Neural progenitor cell (in vitro differentiated cells): ENCODE measurements at regions not wholly inside any gene's neighbourhood (a gene's known extent, or its start where the extent isn't known, plus 50 kb on each side); places are given as distances from the start of the nearest gene placed in this dataset.

Experiments used
- DNase-seq: peaks from one replicate; pipeline ENCODE4 v3.0.0-alpha.2; 2016; ENCODE audit warnings: low spot score
- H2AFZ ChIP-seq: fragments of 200-600 bp; sonication (generic); replicated peaks from 2 replicates; pipeline ENCODE4 v1.6.1; 2016; ENCODE audit warnings: antibody characterized with exemption
- H3F3A ChIP-seq: fragments of 200-600 bp; sonication (generic); 2 replicates; pipeline ENCODE4 v1.6.1; 2016; ENCODE audit warnings: antibody characterized with exemption, low read depth
- H3K27ac ChIP-seq: fragments of 200-600 bp; sonication (generic); 2 replicates; pipeline ENCODE4 v1.5.1; 2016; ENCODE audit warnings: mild to moderate bottlenecking
- H3K27me3 ChIP-seq: fragments of 200-600 bp; sonication (generic); 2 replicates; pipeline ENCODE4 v1.6.1; 2016; ENCODE audit warnings: mild to moderate bottlenecking, moderate library complexity
- H3K36me3 ChIP-seq: fragments of 200-600 bp; sonication (generic); 2 replicates; pipeline ENCODE4 v1.5.1; 2016
- H3K4me1 ChIP-seq: fragments of 200-600 bp; sonication (generic); 2 replicates; pipeline ENCODE4 v1.6.1; 2016; ENCODE audit warnings: mixed run types
- H3K4me2 ChIP-seq: fragments of 200-600 bp; sonication (generic); 2 replicates; pipeline ENCODE4 v1.6.1; 2016
- H3K4me3 ChIP-seq: fragments of 200-600 bp; sonication (generic); 2 replicates; pipeline ENCODE4 v1.5.1; 2016
- H3K79me2 ChIP-seq: fragments of 200-600 bp; sonication (generic); 2 replicates; pipeline ENCODE4 v1.6.1; 2016; ENCODE audit warnings: low read depth
- H3K9ac ChIP-seq: fragments of 200-600 bp; sonication (generic); 2 replicates; pipeline ENCODE4 v1.6.1; 2016
- H3K9me3 ChIP-seq: fragments of 200-600 bp; sonication (generic); 2 replicates; pipeline ENCODE4 v1.5.1; 2016; ENCODE audit warnings: low read depth
- H4K20me1 ChIP-seq: fragments of 200-600 bp; sonication (generic); 2 replicates; pipeline ENCODE4 v1.6.1; 2016; ENCODE audit warnings: low read depth
- H3K27ac Mint-ChIP-seq: 3 replicates; pipeline ENCODE4 v1.8.0; 2021; ENCODE audit warnings: mixed read lengths
- H3K27me3 Mint-ChIP-seq: 2 replicates; pipeline ENCODE4 v1.8.0; 2022; ENCODE audit warnings: low read depth, mild to moderate bottlenecking, inconsistent platforms, moderate library complexity, mixed read lengths; ENCODE audit not compliant: insufficient read depth
- H3K36me3 Mint-ChIP-seq: 3 replicates; pipeline ENCODE4 v1.8.0; 2021; ENCODE audit warnings: mixed read lengths
- H3K4me1 Mint-ChIP-seq: 3 replicates; pipeline ENCODE4 v1.8.0; 2021; ENCODE audit warnings: mixed read lengths
- H3K4me3 Mint-ChIP-seq: 3 replicates; pipeline ENCODE4 v1.8.0; 2021; ENCODE audit warnings: mild to moderate bottlenecking, moderate library complexity, mixed read lengths
- H3K9me3 Mint-ChIP-seq: 3 replicates; pipeline ENCODE4 v1.8.0; 2020; ENCODE audit warnings: mixed read lengths
- CTCF ChIP-seq: fragments of 200-600 bp; sonication (generic); IDR thresholded peaks from 2 replicates; pipeline ENCODE4 v1.5.1; 2017; ENCODE audit warnings: antibody characterized with exemption, mild to moderate bottlenecking
- EZH2 ChIP-seq: fragments of 200-600 bp; sonication (generic); IDR thresholded peaks from 2 replicates; pipeline ENCODE4 v1.6.1; 2017; ENCODE audit warnings: antibody characterized with exemption, mild to moderate bottlenecking, moderate library complexity
- EZH2phosphoT487 ChIP-seq: fragments of 200-600 bp; sonication (generic); IDR thresholded peaks from 2 replicates; pipeline ENCODE4 v1.6.1; 2017; ENCODE audit warnings: antibody characterized with exemption

GRCh38 chr16:6246266-6246665, 1086.4 kb upstream of the RBFOX1 start:
- H4K20me1 ChIP-seq: no peaks in the 10 kb centered on the region
- H3K4me2 ChIP-seq: no peak overlapping the region
- DNase-seq: no peak
- H3F3A ChIP-seq: no peaks in the 10 kb centered on the region
- H3K27me3 Mint-ChIP-seq: no peaks in the 10 kb centered on the region
- peaks cover 9% of the 10 kb centered on the region for H3K4me1 ChIP-seq
- no peaks in the 10 kb centered on the region for H3K36me3 ChIP-seq
- no peak overlapping the region for H3K4me3 Mint-ChIP-seq
- no peaks in the 10 kb centered on the region for H3K27me3 ChIP-seq
- H3K4me1 Mint-ChIP-seq: peaks cover 37% of the 10 kb centered on the region
- H3K9ac ChIP-seq: no peak overlapping the region
- no peak overlapping the region for H2AFZ ChIP-seq
- H3K36me3 Mint-ChIP-seq: no peaks in the 10 kb centered on the region
- H3K79me2 ChIP-seq: no peaks in the 10 kb centered on the region
- H3K9me3 Mint-ChIP-seq: no peaks in the 10 kb centered on the region
- no peak overlapping the region for H3K27ac Mint-ChIP-seq
- no peaks in the 10 kb centered on the region for H3K9me3 ChIP-seq
- H3K4me3 ChIP-seq: no peak overlapping the region
- H3K27ac ChIP-seq: no peak overlapping the region
- no peak for TF ChIP-seq EZH2phosphoT487

- no peaks in the 10 kb centered on the region for H3K36me3 Mint-ChIP-seq
- H3K27me3 ChIP-seq: no peaks in the 10 kb centered on the region
- H4K20me1 ChIP-seq: no peaks in the 10 kb centered on the region
- peaks cover 12% of the 10 kb centered on the region for H3K9me3 Mint-ChIP-seq
- no peak overlapping the region for H3K27ac ChIP-seq
- H3K27ac Mint-ChIP-seq: no peak overlapping the region
- H3K4me3 Mint-ChIP-seq: no peak overlapping the region
- H3K79me2 ChIP-seq: no peaks in the 10 kb centered on the region
- no peaks in the 10 kb centered on the region for H3F3A ChIP-seq
- H3K4me1 ChIP-seq: peaks cover 17% of the 10 kb centered on the region
- TF ChIP-seq CTCF: no peak
- TF ChIP-seq EZH2: no peak
- no peak overlapping the region for H3K9ac ChIP-seq
- no peak overlapping the region for H2AFZ ChIP-seq
- no peak overlapping the region for H3K4me2 ChIP-seq
- no peak for DNase-seq
- no peaks in the 10 kb centered on the region for H3K9me3 ChIP-seq
- H3K4me1 Mint-ChIP-seq: peaks cover 20% of the 10 kb centered on the region
- no peaks in the 10 kb centered on the region for H3K36me3 ChIP-seq
- no peak overlapping the region for H3K4me3 ChIP-seq
- H3K27me3 Mint-ChIP-seq: no peaks in the 10 kb centered on the region
Measured at GRCh38 chr16:6232056-6232455, 1100.6 kb upstream of the RBFOX1 start.

GRCh38 chr16:6231398-6231797, 1101.2 kb upstream of the RBFOX1 start:
- Mint-ChIP-seq H3K36me3 (no peaks in the 10 kb centered on the region), H3K27me3 (no peaks in the 10 kb centered on the region)
- H3F3A ChIP-seq: no peaks in the 10 kb centered on the region

GRCh38 chr16:6229186-6229585, 1103.5 kb upstream of the RBFOX1 start:
- TF ChIP-seq CTCF (no peak), EZH2phosphoT487 (no peak)
- H3K4me1 ChIP-seq: peaks cover 17% of the 10 kb centered on the region
- H3K4me3 ChIP-seq: no peak overlapping the region
- no peak overlapping the region for H3K4me3 Mint-ChIP-seq
- H3K9me3 Mint-ChIP-seq: peaks cover 15% of the 10 kb centered on the region
- peak overlapping the region; percentile 36 for H3K27ac ChIP-seq
- no peaks in the 10 kb centered on the region for H3K27me3 ChIP-seq
- H3K4me1 Mint-ChIP-seq: peaks cover 23% of the 10 kb centered on the region
- H3K36me3 ChIP-seq: no peaks in the 10 kb centered on the region
- no peaks in the 10 kb centered on the region for H3K27me3 Mint-ChIP-seq
- H3K4me2 ChIP-seq: peak overlapping the region; percentile 32
- no peak overlapping the region for H3K27ac Mint-ChIP-seq
- H3K9ac ChIP-seq: no peak overlapping the region
- no peaks in the 10 kb centered on the region for H3F3A ChIP-seq
- no peaks in the 10 kb centered on the region for H3K79me2 ChIP-seq
- H3K9me3 ChIP-seq: no peaks in the 10 kb centered on the region
- peak; percentile 48 for DNase-seq
- peak overlapping the region; percentile 65 for H2AFZ ChIP-seq
- no peaks in the 10 kb centered on the region for H3K36me3 Mint-ChIP-seq
- H4K20me1 ChIP-seq: no peaks in the 10 kb centered on the region

More at GRCh38 chr16:6231398-6231797, 1101.2 kb upstream of the RBFOX1 start:
- no peaks in the 10 kb centered on the region for H3K36me3 ChIP-seq
- H3K9me3 Mint-ChIP-seq: peaks cover 12% of the 10 kb centered on the region
- H3K27me3 ChIP-seq: no peaks in the 10 kb centered on the region
- no peak overlapping the region for H3K27ac Mint-ChIP-seq
- no peaks in the 10 kb centered on the region for H3K9me3 ChIP-seq
- DNase-seq: no peak
- peaks cover 20% of the 10 kb centered on the region for H3K4me1 Mint-ChIP-seq
- H3K4me2 ChIP-seq: no peak overlapping the region
- no peak for TF ChIP-seq EZH2phosphoT487
- no peak for TF ChIP-seq CTCF
- TF ChIP-seq EZH2: no peak
- H3K27ac ChIP-seq: no peak overlapping the region
- H2AFZ ChIP-seq: no peak overlapping the region
- H4K20me1 ChIP-seq: no peaks in the 10 kb centered on the region
- H3K4me3 ChIP-seq: no peak overlapping the region
- peaks cover 17% of the 10 kb centered on the region for H3K4me1 ChIP-seq
- H3K9ac ChIP-seq: no peak overlapping the region
- H3K4me3 Mint-ChIP-seq: no peak overlapping the region
- H3K79me2 ChIP-seq: no peaks in the 10 kb centered on the region
